HEK293 (cell line): ENCODE measurements at regions not wholly inside any gene's neighbourhood (a gene's known extent, or its start where the extent isn't known, plus 50 kb on each side); places are given as distances from the start of the nearest gene placed in this dataset.

Experiments
- CTCF ChIA-PET: fragments of 350-600 bp; formaldehyde crosslinking; extraction: SDS; loops from one replicate; lab custom pipeline; 2021; ENCODE audit warnings: antibody characterized with exemption; lab: Yijun Ruan, JAX
- POLR2A ChIA-PET: fragments of 300-600 bp; formaldehyde crosslinking; extraction: SDS; loops from one replicate; lab custom pipeline; 2020; ENCODE audit warnings: antibody characterized with exemption, inconsistent platforms; lab: Yijun Ruan, JAX
- H3K27ac ChIP-seq: fragments of 200-500 bp; sonication (Bioruptor generic); 2 replicates; pipeline ENCODE4 v1.5.1; 2014; ENCODE audit warnings: low read depth, low read length, control low read depth, inconsistent platforms; ENCODE audit errors: extremely low read depth
- H3K36me3 ChIP-seq, 2 experiments: fragments of 200-500 bp in 1 of 2; sonication (Bioruptor generic) in 1 of 2; 1 replicate in 1 of 2; 2 replicates in 1 of 2; pipeline ENCODE4 v1.5.1; 2014 to 2017; ENCODE audit warnings: inconsistent platforms in 2 of 2, low read length in 2 of 2; ENCODE audit not compliant: control insufficient read depth in 2 of 2, insufficient read depth in 1 of 2
- H3K4me1 ChIP-seq: fragments of 200-500 bp; sonication (Bioruptor generic); 2 replicates; pipeline ENCODE4 v1.5.1; 2014; ENCODE audit warnings: mild to moderate bottlenecking, low read length, inconsistent platforms; ENCODE audit not compliant: control insufficient read depth, insufficient read depth
- H3K4me3 ChIP-seq: 2 replicates; pipeline ENCODE4 v1.5.1; 2011; ENCODE audit warnings: low read depth, mild to moderate bottlenecking, control low read depth, low read length, moderate library complexity
- H3K9me3 ChIP-seq: fragments of 200-500 bp; sonication (Bioruptor generic); 2 replicates; pipeline ENCODE4 v1.5.1; 2014; ENCODE audit warnings: low read depth, low read length, inconsistent platforms; ENCODE audit not compliant: control insufficient read depth, insufficient read depth
- BCL11B ChIP-seq: fragments of 450-650 bp; formaldehyde crosslinking; IDR thresholded peaks from 2 replicates; pipeline ENCODE4 v1.5.1; 2016; ENCODE audit warnings: low read depth, missing biosample characterization, missing genetic modification characterization
- BCL6B ChIP-seq: fragments of 450-650 bp; formaldehyde crosslinking; IDR thresholded peaks from 2 replicates; pipeline ENCODE4 v1.5.1; 2017; ENCODE audit warnings: missing biosample characterization, missing genetic modification characterization
- IKZF3 ChIP-seq: fragments of 450-650 bp; IDR thresholded peaks from 2 replicates; pipeline ENCODE4 v1.5.0; 2018; ENCODE audit warnings: missing biosample characterization, mild to moderate bottlenecking, missing genetic modification characterization, moderate library complexity
- MYNN ChIP-seq: fragments of 450-650 bp; formaldehyde crosslinking; IDR thresholded peaks from 2 replicates; pipeline ENCODE4 v1.5.1; 2016; ENCODE audit warnings: missing biosample characterization, missing genetic modification characterization, borderline replicate concordance
- REPIN1 ChIP-seq: fragments of 450-650 bp; formaldehyde crosslinking; IDR thresholded peaks from 2 replicates; pipeline ENCODE4 v1.5.1; 2017; ENCODE audit warnings: missing biosample characterization, missing genetic modification characterization, low read depth
- SALL2 ChIP-seq: fragments of 450-650 bp; formaldehyde crosslinking; IDR thresholded peaks from 2 replicates; pipeline ENCODE4 v1.5.0; 2017; ENCODE audit warnings: missing biosample characterization, mild to moderate bottlenecking, missing genetic modification characterization, borderline replicate concordance
- SP3 ChIP-seq: fragments of 450-650 bp; formaldehyde crosslinking; IDR thresholded peaks from 2 replicates; pipeline ENCODE4 v1.5.1; 2016; ENCODE audit warnings: missing biosample characterization, missing genetic modification characterization
- ZBTB26 ChIP-seq: fragments of 450-650 bp; formaldehyde crosslinking; optimal IDR thresholded peaks from 2 replicates; pipeline ENCODE3; 2016; ENCODE audit warnings: missing biosample characterization, mild to moderate bottlenecking, missing genetic modification characterization
- ZBTB48 ChIP-seq: fragments of 450-650 bp; formaldehyde crosslinking; IDR thresholded peaks from 2 replicates; pipeline ENCODE4 v1.5.1; 2016; ENCODE audit warnings: missing biosample characterization, missing genetic modification characterization
- ZFHX2 ChIP-seq: fragments of 450-650 bp; formaldehyde crosslinking; conservative IDR thresholded peaks from 2 replicates; pipeline ENCODE4 v1.5.1; 2016; ENCODE audit warnings: missing biosample characterization, missing genetic modification characterization
- ZNF157 ChIP-seq: fragments of 450-650 bp; formaldehyde crosslinking; IDR thresholded peaks from 2 replicates; pipeline ENCODE4 v1.5.1; 2016; ENCODE audit warnings: missing biosample characterization, missing genetic modification characterization
- ZNF2 ChIP-seq: fragments of 450-650 bp; formaldehyde crosslinking; IDR thresholded peaks from 2 replicates; pipeline ENCODE4 v1.5.1; 2016; ENCODE audit warnings: missing biosample characterization, missing genetic modification characterization
- ZNF223 ChIP-seq: fragments of 450-650 bp; formaldehyde crosslinking; IDR thresholded peaks from 2 replicates; pipeline ENCODE4 v1.5.1; 2016; ENCODE audit warnings: missing biosample characterization, missing genetic modification characterization
- ZNF26 ChIP-seq: fragments of 450-650 bp; formaldehyde crosslinking; IDR thresholded peaks from 2 replicates; pipeline ENCODE4 v1.5.1; 2016; ENCODE audit warnings: missing biosample characterization, missing genetic modification characterization
- ZNF280C ChIP-seq: fragments of 450-650 bp; formaldehyde crosslinking; IDR thresholded peaks from 2 replicates; pipeline ENCODE4 v1.5.1; 2016; ENCODE audit warnings: missing biosample characterization, missing genetic modification characterization
- ZNF354C ChIP-seq: fragments of 450-650 bp; formaldehyde crosslinking; IDR thresholded peaks from 2 replicates; pipeline ENCODE4 v1.5.1; 2016; ENCODE audit warnings: missing biosample characterization, missing genetic modification characterization, low read depth, borderline replicate concordance
- ZNF398 ChIP-seq: fragments of 450-650 bp; formaldehyde crosslinking; IDR thresholded peaks from 2 replicates; pipeline ENCODE4 v1.5.1; 2017; ENCODE audit warnings: missing biosample characterization, missing genetic modification characterization
- ZNF416 ChIP-seq: fragments of 450-650 bp; formaldehyde crosslinking; IDR thresholded peaks from 2 replicates; pipeline ENCODE4 v1.5.1; 2016; ENCODE audit warnings: missing biosample characterization, missing genetic modification characterization
- ZNF639 ChIP-seq: fragments of 450-650 bp; formaldehyde crosslinking; IDR thresholded peaks from 2 replicates; pipeline ENCODE4 v1.5.1; 2016; ENCODE audit warnings: missing biosample characterization, missing genetic modification characterization
- ZNF701 ChIP-seq: fragments of 450-650 bp; formaldehyde crosslinking; IDR thresholded peaks from 2 replicates; pipeline ENCODE4 v1.5.1; 2016; ENCODE audit warnings: missing biosample characterization, missing genetic modification characterization

GRCh38 chr6:74596588-74596987 is 609.3 kb downstream of the COL12A1 start:
- CTCF ChIA-PET = no interaction called here
- Histone ChIP-seq H3K9me3 (no peaks in the 10 kb centered on the region), H3K4me3 (no peak overlapping the region), H3K27ac (no peak overlapping the region), H3K4me1 (no peaks in the 10 kb centered on the region), H3K36me3 (no peaks in the 10 kb centered on the region)
- TF ChIP-seq ZNF639 (no peak), ZNF223 (tag by site-specific recombination) (no peak), ZNF26 (tag by site-specific recombination) (no peak), MYNN (tag by site-specific recombination) (no peak), SALL2 (tag by site-specific recombination) (no peak), ZFHX2 (tag by site-specific recombination) (no peak), ZNF354C (tag by site-specific recombination) (no peak), ZBTB26 (no peak), IKZF3 (no peak), ZNF157 (tag by site-specific recombination) (no peak), REPIN1 (no peak), ZNF701 (tag by site-specific recombination) (no peak), SP3 (tag by site-specific recombination) (no peak), ZNF398 (tag by site-specific recombination) (no peak), BCL6B (no peak), ZNF416 (tag by site-specific recombination) (no peak), ZNF280C (tag by site-specific recombination) (no peak), ZNF2 (tag by site-specific recombination) (no peak), ZBTB48 (tag by site-specific recombination) (no peak), BCL11B (tag by site-specific recombination) (no peak)
- POLR2A ChIA-PET = no interaction called here
